ENCODE measurements at regions not wholly inside any gene's neighbourhood (a gene's known extent, or its start where the extent isn't known, plus 50 kb on each side); places are given as distances from the start of the nearest gene placed in this dataset.

DNA sequence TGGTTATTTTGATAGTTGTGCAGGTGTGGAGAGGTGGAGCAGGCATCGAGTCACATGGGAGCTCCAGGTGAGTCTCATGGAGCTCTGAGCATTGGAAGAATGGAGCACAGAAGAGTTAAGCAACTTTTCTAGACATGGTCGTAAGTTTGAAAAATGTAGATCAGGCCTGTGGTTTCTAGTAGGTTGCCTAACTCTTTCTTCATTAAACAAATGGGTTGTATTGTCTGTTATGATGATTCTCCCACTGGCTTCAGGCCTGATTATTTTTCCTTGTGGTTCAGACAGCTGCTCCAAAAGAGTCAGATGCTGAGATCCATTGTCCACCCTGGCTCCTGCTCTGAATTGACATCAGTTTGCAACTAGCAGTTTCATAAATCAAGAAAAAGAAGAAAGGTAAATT, 80.3 kb upstream of the RPS23 start:
- DNase-seq (ENCODE audit: low spot score) = peak; percentile 64

DNA sequence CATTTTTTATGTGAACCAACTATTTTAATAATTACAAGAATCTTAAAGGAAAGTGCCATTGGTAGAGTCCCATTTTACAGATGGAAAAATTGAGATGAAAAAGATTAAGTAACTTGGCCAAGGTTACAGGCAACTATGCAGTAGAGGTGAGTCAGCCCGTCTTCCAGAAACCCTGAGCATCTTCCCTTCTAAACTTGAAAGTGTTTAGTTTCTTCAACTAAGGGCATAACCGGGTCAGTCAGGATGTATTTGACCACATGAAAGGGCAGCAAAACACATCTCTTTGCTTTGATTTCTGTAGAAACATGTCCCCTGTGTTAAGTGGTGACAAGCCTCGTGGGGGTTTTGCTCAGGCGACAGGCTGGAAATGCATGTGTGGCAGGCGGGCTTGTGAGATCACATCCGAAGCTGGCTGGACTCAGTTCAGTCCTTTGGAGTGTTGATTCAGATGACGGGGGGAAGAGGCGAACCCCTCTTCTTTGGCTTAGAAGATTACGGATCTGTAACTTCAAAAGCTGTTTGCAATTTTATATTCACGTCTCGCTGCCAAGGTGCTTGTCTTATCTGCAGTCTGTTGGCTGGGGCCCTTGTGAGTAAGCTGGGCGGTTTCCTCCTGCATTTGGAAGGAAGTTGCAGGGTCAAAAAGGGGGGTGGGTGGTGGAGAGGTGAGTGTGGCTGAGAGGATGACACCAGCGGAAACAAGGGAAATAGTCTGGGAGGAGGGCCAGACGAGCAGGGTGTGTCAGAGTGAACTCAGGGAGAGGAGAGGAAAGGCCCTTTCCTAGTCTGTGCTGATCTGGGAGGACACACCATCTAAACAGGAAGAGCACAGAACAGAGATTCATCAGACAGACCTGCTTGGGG, 78.9 kb upstream of the RPS23 start:
- peak; percentile 87 for DNase-seq (ENCODE audit: low spot score)

DNA sequence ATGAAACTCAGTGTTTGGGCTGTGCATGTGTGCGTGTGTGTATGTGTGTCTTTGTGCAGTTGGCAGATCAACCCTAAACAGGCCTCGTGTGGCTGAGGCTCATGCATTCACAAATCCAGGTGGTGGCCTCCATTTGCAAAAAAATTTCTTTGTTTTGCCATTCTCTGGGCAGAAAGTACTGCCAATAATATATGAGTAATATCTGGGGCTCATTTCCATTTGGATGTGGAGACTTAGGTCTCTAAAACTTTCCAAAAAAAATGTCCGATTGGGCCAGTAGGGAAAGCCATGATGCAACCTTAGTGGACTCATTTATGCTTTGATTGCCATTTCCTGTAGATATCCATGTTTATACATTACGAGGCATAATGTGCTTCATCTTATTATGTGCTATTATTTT, 77.9 kb upstream of the RPS23 start:
- no peak for DNase-seq (ENCODE audit: low spot score)

DNA sequence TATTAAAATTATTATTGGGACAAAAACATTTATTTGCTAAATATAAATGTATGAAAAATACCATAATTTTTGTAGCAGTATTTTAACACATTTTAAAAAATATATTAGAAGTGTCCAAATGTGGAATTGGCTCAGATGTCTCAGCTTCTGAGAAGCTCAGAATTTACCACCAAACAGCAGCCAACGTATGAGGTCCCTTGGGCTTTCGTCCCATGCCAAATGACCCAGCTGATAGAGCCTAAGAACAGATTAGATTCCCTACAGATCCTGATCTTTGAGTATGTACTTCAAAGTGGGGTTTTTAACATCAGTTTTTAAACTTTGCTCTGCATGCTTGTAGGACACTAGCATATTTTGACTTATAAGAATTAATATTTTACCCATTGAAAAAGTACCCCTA, 77.3 kb upstream of the RPS23 start:
- DNase-seq (ENCODE audit: low spot score) = no peak

DNA sequence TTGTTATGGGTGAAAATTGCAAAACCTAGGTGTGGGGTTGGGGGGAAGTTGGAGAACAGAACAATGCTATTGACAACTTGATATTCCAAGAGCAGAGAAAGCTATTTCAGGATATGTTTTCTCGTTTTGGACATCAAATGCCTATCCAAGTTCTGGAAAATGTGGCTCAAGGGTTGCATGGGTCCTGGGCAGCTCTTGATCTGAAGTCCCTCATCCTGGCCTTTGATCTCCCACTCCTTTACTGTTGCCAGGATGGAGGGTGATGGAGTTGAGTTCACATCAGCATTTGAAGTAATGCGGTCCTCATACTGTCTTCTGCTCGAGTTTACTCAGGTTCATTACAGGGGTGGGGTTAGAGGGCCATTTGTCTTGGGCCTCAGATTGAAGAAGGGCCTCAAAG, 76.9 kb upstream of the RPS23 start:
- no peak for DNase-seq (ENCODE audit: low spot score)

DNA sequence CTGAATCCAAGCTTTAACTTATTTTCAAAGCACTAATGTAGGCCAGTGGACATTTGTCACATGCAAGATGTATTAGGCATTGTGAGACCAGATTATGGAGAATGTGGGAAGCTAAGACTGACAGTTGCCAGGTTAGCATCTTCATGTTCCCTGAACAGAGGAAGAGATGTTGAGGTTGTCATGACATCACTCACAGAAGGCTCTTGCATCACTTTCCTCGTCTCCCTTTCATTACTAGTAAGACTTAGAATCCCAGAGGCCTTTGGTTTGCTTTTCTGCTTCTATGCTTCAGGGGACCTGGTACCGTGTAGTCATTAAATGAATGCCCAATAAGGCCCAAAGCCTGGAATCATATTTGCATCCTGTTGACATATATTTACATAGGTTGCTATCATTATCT, 76.4 kb upstream of the RPS23 start:
- DNase-seq (ENCODE audit: low spot score) = no peak

DNA sequence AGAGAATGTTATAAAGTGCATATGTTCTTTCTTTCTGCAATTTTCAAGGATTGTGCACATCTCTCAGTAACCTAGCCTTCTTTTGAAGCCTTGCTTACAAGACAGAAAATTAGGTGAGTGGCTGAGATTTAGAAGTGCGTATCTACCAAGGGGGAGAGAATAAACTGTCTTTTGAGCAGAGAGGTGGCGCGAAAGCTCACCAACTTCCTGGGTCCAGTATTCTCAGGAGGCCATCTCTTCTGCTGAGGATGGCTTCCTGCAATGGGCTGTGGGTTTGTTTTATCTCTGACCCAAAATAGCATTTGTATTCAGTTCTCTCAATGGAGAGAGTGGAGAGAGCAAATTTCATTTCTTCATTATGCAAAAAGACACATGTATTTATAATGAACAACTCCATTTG, 75.4 kb upstream of the RPS23 start:
- DNase-seq (ENCODE audit: low spot score) = no peak

DNA sequence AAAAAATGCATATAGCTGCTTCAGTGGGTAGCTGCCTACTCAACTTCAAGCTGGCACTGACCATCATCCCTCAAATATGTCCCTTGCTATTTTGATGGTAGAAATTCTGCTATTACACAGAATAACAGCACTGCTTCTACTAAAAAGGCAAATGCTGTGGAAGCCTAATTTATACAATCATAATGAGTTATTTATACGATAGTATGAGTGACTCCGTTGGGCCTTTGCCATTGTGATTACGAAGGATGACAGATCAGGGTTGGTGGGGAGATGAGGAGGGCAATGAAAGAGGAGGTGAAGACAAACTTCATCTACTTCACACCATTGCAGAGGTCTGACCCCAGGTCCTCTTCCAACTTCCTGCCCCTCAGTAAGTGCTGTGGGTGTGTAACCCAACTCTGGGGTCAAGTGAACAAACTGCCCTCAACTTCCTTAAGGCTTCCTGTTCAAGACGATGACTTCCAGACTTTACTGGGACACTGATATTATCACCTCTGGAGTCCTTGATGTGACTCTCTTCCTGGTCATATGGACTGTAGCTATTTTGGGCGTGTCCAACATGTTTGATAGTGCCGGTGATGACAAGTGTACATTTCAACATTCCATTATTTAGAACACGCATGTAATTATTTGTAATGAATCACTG, 74.1 kb upstream of the RPS23 start:
- no peak for DNase-seq (ENCODE audit: low spot score)

DNA sequence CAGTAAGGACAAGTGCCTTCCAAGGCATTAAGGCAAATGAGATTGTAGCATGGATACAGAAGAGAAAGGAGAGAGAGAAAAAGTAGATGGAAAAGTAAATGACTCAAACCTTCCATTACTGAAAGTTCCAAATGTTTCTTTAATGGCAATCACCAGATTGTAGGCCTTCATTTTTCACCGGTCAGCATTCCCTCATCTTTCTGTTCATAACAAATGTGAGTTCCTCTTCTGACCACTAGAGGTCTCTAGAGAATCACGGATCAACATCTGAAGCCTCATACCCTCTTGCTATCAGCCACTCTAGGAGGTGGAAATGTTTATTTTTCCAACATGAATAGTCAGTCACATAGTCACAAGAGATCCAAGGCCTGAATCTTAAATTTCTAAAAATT, 73.6 kb upstream of the RPS23 start:
- DNase-seq (ENCODE audit: low spot score) = peak; percentile 66

DNA sequence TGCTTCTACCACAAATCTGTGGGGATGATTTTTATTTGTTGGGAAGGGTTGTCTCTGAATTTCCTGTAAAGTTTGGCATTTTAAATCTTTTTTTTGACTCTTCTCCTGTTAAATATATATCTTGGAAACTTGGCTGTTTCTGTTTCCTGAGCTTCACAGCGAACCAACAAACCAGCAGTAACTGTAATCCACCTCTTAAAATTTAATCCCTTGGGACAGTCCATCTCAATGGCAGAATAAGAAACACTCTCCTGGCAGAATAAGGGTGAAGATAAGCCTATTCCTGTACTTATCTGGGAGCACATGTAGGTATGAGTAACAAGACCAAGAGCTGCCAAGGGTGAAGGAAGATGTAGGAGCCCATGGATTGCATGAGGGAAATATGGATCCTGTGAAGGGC, 73.1 kb upstream of the RPS23 start:
- DNase-seq (ENCODE audit: low spot score) = no peak

DNA sequence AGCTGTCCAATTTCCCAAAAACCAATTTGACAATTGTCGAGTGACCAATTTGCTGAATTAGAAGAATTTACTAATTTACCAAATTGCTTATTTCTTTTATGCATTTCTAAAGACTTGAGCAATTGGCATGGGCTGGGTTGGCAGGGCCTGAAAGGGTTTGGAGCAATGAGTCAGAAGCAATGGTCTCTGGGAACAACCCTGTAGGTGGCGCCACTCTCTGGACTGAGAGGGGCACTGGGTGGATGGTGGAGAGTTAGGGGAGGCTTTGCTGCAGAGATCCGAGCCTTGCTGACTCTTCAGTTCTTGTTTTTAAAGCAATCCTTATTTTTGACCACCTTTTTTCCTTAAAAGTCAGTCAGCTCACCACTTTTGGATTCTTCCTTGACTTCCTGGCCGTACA, 71.5 kb upstream of the RPS23 start:
- DNase-seq (ENCODE audit: low spot score) = no peak

DNA sequence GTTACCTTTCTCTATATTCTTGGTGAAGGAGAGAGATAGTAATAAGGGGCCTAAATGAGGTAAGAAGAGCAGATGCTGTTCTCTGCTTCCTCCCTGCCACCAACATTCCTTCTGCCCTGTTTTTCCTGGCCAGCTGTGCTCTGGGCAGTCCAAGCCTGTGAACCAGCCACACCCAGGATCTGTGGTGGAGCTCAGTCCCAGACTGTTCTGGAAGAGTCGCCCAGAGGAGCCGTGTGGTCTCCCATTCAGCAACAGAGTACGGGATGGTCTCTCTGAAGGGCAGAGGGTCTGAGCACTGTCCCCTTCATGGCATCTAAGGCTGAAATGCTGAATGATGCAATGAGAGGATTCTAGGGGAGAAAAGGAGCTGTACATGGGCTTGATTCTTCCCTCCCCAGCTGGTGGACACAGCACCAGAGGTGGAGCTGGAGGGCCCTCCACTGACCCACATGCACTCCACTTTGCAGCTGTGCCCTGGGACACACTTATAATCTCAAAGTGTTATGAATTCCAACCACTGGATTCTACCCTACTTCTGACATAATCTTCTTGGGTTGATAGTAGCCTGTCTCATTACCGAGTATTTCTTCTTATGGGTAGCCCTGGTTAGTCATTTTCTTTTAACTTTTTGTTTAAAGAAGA, 70.8 kb upstream of the RPS23 start:
- DNase-seq (ENCODE audit: low spot score) = peak; percentile 78

DNA sequence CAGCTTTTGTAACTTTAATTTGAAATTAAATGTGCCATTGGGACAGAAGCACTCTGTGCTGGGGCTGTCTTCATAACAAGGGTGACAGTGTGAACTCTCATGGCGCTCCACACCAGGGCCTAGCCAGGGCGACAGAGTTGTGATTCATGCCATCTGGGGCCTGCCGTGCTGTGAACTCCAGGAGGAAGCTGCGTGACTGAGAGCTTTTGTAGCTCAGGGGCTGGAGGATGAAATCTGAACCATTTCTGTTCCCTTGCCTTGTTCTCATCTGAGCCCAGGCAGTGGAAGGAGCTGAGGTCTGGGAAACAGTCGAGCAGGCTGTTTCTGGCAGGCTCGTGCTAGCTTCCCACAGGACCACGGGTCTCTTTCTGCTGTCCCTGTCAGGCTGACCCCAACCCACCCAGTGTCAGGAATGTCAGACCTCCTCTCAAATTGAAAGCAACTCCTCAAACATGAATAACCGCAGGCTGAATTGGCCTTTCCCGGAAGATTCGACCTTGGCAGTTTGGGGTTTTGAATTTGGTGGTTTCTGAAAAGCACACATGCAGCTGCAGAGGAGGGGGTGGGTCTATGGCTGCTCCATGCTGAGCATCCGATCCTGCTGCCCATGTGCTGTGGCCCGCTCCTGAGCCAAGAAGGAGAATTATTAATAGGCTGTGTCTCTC, 69.2 kb upstream of the RPS23 start:
- peak; percentile 70 for DNase-seq (ENCODE audit: low spot score)

DNA sequence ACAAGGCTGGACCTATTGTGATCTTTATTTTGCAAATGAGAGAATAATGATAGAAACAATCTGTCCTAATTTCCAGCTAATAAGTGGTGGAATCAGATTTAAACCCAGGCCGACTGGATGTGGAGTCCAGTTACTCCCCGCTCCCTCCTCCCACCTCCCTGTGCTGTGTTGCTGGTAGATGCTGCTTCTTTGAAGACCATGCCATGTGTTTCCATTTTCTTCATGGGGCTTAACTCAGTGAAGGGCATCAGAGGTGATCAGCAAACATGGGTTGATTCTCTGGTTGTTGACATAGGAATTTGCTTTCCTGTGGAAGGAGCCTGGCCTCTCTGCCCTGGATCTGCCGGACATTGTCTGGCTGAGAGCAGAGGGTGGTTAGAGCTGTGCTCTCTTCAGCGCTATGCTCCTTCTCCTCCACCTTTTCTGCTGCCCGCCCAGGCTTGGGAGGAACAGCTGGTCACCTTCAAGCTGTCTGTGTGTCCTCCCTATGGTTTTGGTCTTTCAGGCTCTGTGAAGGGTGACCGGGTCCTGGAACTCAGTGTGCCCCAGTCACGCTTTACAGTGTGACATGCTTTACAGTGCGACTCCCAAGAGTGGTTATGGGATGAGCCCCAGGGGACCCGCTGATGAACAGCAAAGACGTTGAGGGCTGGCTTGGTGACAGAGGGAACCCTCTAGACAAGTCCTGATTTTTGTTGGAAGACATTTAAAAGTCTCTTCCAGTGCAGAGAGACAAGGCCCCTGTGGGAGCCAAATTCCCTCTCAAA, 68.4 kb upstream of the RPS23 start:
- no peak for DNase-seq (ENCODE audit: low spot score)

DNA sequence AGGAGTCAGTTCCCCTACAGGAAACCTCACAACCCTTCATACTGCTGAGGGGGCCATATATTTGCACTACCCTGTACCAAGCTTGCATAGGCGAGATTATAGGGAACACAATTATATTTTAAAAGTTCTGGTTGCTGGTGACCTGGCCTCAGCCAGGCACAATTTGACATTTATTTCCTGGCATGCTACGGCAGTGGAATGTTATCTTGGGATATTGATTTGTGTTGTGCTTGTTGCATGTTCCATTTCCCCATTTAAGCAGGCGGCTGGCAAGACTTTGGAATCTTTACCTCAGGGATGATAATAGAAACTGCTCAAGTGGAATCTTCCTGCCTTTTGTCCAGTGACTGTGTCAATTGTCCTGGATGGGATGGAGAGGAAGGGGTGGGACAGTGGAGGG, 67.0 kb upstream of the RPS23 start:
- no peak for DNase-seq (ENCODE audit: low spot score)

DNA sequence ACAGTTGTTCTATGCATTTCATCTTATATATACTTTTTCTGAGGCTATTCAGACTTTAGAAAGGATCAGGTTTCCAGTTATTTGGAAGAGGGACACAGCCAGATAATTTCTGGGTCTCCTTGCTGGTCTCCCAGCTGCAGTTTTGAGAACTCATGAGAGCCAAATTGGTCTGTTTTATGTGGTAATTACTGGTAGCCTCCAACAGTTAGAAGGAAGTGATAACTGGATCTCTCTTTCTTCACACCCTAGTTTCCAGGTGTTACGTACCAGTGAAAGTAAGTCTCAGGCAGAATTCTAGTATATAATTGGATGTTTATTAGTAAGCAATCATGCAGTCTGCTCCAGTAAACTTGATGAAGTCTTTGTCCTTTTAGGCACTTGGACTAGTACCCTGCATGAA, 63.2 kb upstream of the RPS23 start:
- no peak for DNase-seq (ENCODE audit: low spot score)

DNA sequence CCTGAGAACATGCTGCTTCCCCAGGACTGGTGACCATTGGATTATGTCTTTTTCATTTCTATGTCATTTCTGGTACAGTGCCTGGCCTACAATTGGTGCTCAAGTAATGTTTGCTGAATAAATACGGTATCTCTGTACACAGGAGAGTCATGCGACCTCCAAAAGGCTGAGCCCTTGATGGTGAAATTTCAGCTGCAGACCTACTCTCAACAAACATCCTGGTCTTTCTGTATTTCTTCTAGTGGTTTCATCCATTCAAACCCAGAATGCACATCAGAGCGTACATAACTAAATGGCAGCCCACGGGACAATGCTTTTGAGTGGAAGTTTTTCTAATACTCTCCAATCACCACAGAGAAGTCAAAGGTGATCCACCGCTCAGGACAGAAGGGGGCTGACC, 62.6 kb upstream of the RPS23 start:
- no peak for DNase-seq (ENCODE audit: low spot score)

DNA sequence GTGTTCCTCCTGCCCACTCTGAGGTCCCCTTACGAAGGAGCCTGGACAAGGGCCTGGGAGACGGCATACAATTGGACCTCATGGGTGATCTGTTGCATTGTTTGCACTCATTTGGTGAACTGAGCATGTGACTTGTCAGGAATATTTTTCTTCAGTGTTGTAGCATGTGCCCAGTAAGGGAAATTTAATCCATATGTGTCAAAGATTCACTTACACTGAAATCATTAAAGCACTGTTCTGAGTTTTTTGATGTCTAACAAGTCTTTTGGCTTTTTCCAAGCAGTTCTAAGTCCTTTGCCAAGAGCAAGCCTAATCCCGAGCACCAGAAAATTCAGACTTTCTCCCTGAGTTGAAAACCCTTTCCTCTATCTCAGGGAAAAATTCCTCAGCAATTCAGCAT, 61.6 kb upstream of the RPS23 start:
- DNase-seq (ENCODE audit: low spot score) = no peak

DNA sequence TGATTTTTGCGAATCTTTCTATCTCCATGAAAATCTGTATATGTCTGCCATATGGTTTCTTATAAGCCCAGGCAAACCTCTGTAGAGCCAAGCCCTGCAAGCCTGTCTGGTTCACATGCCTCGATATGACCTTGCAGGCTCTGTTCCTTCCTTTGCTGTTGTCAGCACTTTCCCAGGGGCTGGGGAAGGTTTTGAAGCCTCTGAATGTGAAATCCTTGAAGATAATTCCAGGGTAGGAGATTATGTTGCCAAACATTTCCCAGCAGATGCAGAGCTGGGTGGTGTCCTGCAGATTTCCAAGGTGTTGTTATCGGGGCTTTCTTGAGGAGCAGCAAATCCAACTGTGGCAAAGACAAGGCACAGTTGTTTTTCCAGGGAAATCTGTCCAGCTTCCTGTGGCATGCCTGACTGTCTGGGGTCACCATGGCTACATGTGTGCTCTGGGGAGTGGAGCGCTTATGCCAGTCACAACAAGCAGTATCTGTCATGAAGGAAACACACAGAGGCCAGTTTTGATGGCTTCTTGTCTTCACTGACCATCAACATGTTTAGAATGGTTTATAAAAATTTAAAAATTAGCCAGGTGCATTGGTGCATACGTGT, 60.7 kb upstream of the RPS23 start:
- DNase-seq (ENCODE audit: low spot score) = no peak

DNA sequence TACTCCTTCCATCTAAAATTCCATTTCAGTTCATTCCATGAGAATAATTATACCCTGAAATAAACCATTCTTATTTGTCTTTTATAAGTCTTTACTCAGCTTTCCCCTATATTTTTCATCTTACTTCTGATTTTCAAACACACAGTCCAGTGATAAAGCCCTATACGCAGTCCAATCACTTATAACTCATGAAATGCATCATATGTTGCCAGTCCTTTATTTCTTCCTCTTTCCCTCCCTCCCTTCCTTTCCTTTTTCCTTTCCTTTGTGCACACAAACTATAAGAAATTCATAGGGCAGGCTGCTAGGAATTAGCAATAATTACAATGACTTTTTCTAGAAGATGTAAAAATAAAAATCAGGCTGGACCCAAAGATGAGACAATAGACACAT, 58.8 kb upstream of the RPS23 start:
- DNase-seq (ENCODE audit: low spot score) = no peak

DNA sequence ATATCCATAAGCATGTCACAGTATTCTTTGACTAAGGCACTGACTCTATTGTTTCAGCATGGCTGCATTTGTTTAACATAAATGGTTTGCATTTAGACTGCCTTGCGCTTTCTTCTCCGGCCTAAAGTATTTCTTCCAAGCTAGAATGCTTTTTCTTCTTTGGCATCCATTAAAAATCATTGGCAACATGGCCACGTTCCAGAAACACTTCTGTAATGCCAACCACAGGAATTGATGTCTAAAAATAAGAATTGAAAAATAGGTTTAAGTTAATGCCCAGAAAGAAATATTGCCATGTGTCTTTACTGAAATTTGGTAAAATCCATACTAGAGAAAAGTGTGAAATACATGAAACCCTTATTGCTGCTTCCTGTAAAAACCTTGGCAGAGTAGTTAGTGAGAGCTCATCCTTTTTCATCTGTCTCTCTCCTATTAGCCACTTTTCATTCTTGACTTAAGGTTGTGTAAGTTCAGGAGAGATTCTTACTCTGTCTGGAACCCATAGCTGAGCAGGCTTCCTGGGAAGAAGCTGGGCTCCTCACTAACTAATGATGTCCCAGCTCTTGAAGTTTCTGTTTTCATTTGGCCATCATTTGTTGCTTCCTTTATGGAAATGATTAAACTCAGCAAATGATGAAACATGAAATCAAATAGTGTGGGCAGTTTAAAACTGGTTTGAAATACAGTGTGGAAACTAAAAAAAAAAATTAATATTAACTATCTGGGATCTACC, 58.2 kb upstream of the RPS23 start:
- DNase-seq (ENCODE audit: low spot score) = no peak
